ENCODE measurements at regions not wholly inside any gene's neighbourhood (a gene's known extent, or its start where the extent isn't known, plus 50 kb on each side); places are given as distances from the start of the nearest gene placed in this dataset.

- TF ChIP-seq CTCF (IDR thresholded peaks at IDR 0.05; ENCODE audit: borderline replicate concordance, extremely low read depth, low read length, poor library complexity, severe bottlenecking) (peak; percentile 26), EZH2 (IDR thresholded peaks at IDR 0.05; ENCODE audit: borderline replicate concordance, low read depth, low read length, severe bottlenecking) (no peak)
Observed at GRCh38 chr20:16666272-16666671, 63.6 kb upstream of the SNRPB2 start.
